Kidney (tissue), 13 donors: ENCODE measurements at regions not wholly inside any gene's neighbourhood (a gene's known extent, or its start where the extent isn't known, plus 50 kb on each side); places are given as distances from the start of the nearest gene placed in this dataset.

Experiments
- DNase-seq, 5 donors: peaks; one replicate each; pipeline ENCODE4 v3.0.0-alpha.2; 2013 to 2020
- FAIRE-seq: peaks from 2 replicates; lab custom pipeline; 2012; peaks lifted over from hg19 to GRCh38; lab: Jason Lieb, UNC
- H3K27ac ChIP-seq, 2 donors: one replicate each; pipeline ENCODE4 v1.7.0; 2013; ENCODE audit warnings: low read depth in 2 of 2, low read length in 2 of 2, inconsistent platforms in 1 of 2
- H3K27me3 ChIP-seq: one replicate; pipeline ENCODE4 v1.7.1; 2013; ENCODE audit warnings: low read length, inconsistent platforms; ENCODE audit not compliant: control insufficient read depth, insufficient read depth
- H3K36me3 ChIP-seq, 3 donors: one replicate each; pipeline versions ENCODE4 v1.7.0 to v1.7.1; 2013; ENCODE audit warnings: low read length in 3 of 3, control low read depth in 1 of 3, inconsistent platforms in 1 of 3; ENCODE audit not compliant: insufficient read depth in 3 of 3, control insufficient read depth in 2 of 3
- H3K4me1 ChIP-seq, 3 donors: one replicate each; pipeline versions ENCODE4 v1.7.0 to v1.7.1; 2013; ENCODE audit warnings: low read length in 3 of 3, inconsistent platforms in 1 of 3, low read depth in 1 of 3; ENCODE audit not compliant: control insufficient read depth in 2 of 3, insufficient read depth in 2 of 3
- H3K4me3 ChIP-seq, 3 donors: one replicate each; pipeline versions ENCODE4 v1.7.0 to v1.8.1; 2013; ENCODE audit warnings: low read length in 3 of 3, control low read depth in 1 of 3, inconsistent platforms in 1 of 3
- H3K9ac ChIP-seq, 3 donors: one replicate each; pipeline versions ENCODE4 v1.7.0 to v1.7.1; 2013; ENCODE audit warnings: low read length in 3 of 3, control low read depth in 1 of 3, inconsistent platforms in 1 of 3
- H3K9me3 ChIP-seq, 3 donors: one replicate each; pipeline versions ENCODE4 v1.7.0 to v1.7.1; 2013; ENCODE audit warnings: low read length in 3 of 3, control low read depth in 1 of 3, inconsistent platforms in 1 of 3; ENCODE audit not compliant: control insufficient read depth in 2 of 3, insufficient read depth in 1 of 3
- CTCF ChIP-seq: IDR thresholded peaks from 3 replicates; pipeline ENCODE4 v1.5.1; 2012; ENCODE audit warnings: mild to moderate bottlenecking, moderate library complexity, borderline replicate concordance; ENCODE audit not compliant: insufficient read depth; ENCODE audit errors: extremely low read depth
- intact Hi-C: fragments of 100-400 bp; cut with DNase I; formaldehyde crosslinking; loops from one replicate; pipeline ENCODE4 v1.11.1; 2022
- donor health status: control.
- donor health status: control.
- donor health status: control.
- donor health status: control.
- donor health status: control.
- donor health status: DM: yes; HTN: yes; CAD: no.
- donor health status: Normal renal cell carcinoma (clear cell type).

GRCh38 chrX:99795495-99795894 lies 614.6 kb downstream of the PCDH19 start:
- no peaks in the 10 kb centered on the region for H3K9me3 ChIP-seq
- no peak overlapping the region for H3K4me3 ChIP-seq
- no peaks in the 10 kb centered on the region for H3K36me3 ChIP-seq
- TF ChIP-seq CTCF: no peak
- intact Hi-C loops: no loop called here
- no peaks in the 10 kb centered on the region for H3K4me1 ChIP-seq
- no peak overlapping the region for H3K9ac ChIP-seq
- no peak for DNase-seq
- H3K27me3 ChIP-seq: no peaks in the 10 kb centered on the region
- FAIRE-seq: no peak
- H3K27ac ChIP-seq: no peak overlapping the region

DNA sequence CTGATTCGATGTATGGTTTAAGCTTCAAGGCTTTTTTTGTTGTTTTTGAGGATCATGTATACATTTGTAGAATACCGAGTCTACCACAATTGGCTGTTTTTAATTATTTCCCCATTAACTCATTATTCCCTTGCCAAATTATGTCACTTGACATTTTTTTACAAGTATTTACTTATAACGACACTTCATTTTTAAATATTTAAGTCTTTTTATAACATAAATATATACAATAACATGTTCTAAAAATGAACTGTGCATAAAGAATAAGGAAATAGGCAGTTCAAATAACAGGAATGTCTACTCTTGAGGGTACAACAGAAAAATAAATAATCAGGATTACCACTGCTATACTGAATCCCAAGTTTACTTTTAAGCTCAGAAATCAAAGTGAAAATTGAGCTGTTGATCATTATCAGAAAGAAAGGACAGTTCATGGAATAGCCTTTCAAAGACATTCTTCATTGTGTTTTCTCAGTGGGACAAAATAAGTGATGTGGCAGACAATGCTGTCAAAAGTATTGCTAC lies 627.5 kb downstream of the PCDH19 start:
- intact Hi-C loops: no loop called here
- Histone ChIP-seq H3K36me3 (no peaks in the 10 kb centered on the region), H3K9me3 (no peaks in the 10 kb centered on the region), H3K4me3 (no peak overlapping the region), H3K27ac (no peak overlapping the region), H3K27me3 (no peaks in the 10 kb centered on the region), H3K9ac (no peak overlapping the region), H3K4me1 (no peaks in the 10 kb centered on the region)
- FAIRE-seq (peak; percentile 66), DNase-seq (no peak)
- no peak for TF ChIP-seq CTCF

DNA sequence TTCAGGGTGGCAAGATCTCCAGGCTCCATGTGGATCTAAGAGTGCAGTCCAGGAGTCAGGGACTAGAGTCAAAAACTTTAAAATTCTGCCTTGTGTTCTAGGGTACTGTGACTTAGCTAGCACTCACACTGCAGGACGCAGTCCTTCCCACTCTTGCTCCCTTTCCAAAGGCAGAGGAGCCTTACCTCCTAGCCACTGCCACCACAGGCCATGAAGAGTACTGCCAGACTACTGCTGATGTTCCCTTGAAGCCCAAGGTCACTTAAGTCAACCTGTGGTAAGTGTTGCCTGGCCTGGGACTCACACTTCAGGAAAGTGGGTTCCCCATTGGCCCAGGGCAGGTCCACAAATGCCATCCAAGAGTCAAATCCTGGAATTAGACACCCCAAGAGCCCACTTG lies 632.2 kb downstream of the PCDH19 start:
- no peak overlapping the region for H3K4me3 ChIP-seq
- H3K36me3 ChIP-seq: no peaks in the 10 kb centered on the region
- no peak overlapping the region for H3K27ac ChIP-seq
- no peaks in the 10 kb centered on the region for H3K9me3 ChIP-seq
- H3K4me1 ChIP-seq: no peaks in the 10 kb centered on the region
- TF ChIP-seq CTCF: no peak
- H3K27me3 ChIP-seq: no peaks in the 10 kb centered on the region
- no peak overlapping the region for H3K9ac ChIP-seq
- no peak for DNase-seq
- intact Hi-C loops: no loop called here
- FAIRE-seq: no peak

GRCh38 chrX:99761731-99762130 lies 648.3 kb downstream of the PCDH19 start:
- Histone ChIP-seq H3K4me1 (no peaks in the 10 kb centered on the region), H3K27me3 (no peaks in the 10 kb centered on the region), H3K27ac (no peak overlapping the region), H3K9me3 (no peaks in the 10 kb centered on the region), H3K4me3 (no peak overlapping the region), H3K9ac (no peak overlapping the region), H3K36me3 (no peaks in the 10 kb centered on the region)
- FAIRE-seq (no peak), DNase-seq (no peak)
- intact Hi-C loops: no loop called here
- no peak for TF ChIP-seq CTCF
